ENCODE measurements at regions not wholly inside any gene's neighbourhood (a gene's known extent, or its start where the extent isn't known, plus 50 kb on each side); places are given as distances from the start of the nearest gene placed in this dataset.

GRCh38 chr7:91343996-91344629, 79.9 kb downstream of the FZD1 start:
- Histone ChIP-seq H3K4me3 (no peak overlapping the region), H3K9me3 (no peaks in the 10 kb centered on the region), H3K27me3 (no peaks in the 10 kb centered on the region), H3K36me3 (no peaks in the 10 kb centered on the region), H3K27ac (no peak overlapping the region), H3K4me1 (peaks cover 0 to 56% (median 36%) of the 10 kb centered on the region in 12 donors)
- 23 to 57% (median 50%) methylated on average over 6 of the region's 6 CpGs for WGBS, 4 donors
- DNase-seq, result no peak
- ATAC-seq, result no peak
- intact Hi-C loops (cut with DNase I), result no loop called here
- TF ChIP-seq POLR2A (IDR thresholded peaks at IDR 0.05), result no peak
- no peak for TF ChIP-seq CTCF (IDR thresholded peaks at IDR 0.05)

- Histone ChIP-seq H3K27me3 (no peaks in the 10 kb centered on the region), H3K9me3 (no peaks in the 10 kb centered on the region), H3K4me1 (peaks cover 0 to 56% (median 36%) of the 10 kb centered on the region in 12 donors), H3K27ac (no peak overlapping the region), H3K36me3 (no peaks in the 10 kb centered on the region), H3K4me3 (no peak overlapping the region)
- 89 to 96% (median 94%) methylated on average over 5 of the region's 5 CpGs for WGBS, 4 donors
- no peak for TF ChIP-seq POLR2A (IDR thresholded peaks at IDR 0.05)
- intact Hi-C loops (cut with DNase I), result no loop called here
- ATAC-seq, result no peak
- no peak for DNase-seq
Observed at GRCh38 chr7:91344911-91345310, 80.7 kb downstream of the FZD1 start.

GRCh38 chr7:91345449-91345848, 81.2 kb downstream of the FZD1 start:
- no peaks in the 10 kb centered on the region for H3K9me3 ChIP-seq
- DNase-seq (no peak), ATAC-seq (no peak)
- no peak overlapping the region for H3K4me3 ChIP-seq
- TF ChIP-seq CTCF (IDR thresholded peaks at IDR 0.05) (no peak), POLR2A (IDR thresholded peaks at IDR 0.05) (no peak)
- intact Hi-C loops (cut with DNase I), result no loop called here
- H3K36me3 ChIP-seq, result no peaks in the 10 kb centered on the region
- WGBS, 4 donors, result 80 to 92% (median 88%) methylated on average over 1 of the region's 1 CpG
- no peaks in the 10 kb centered on the region for H3K27me3 ChIP-seq
- H3K4me1 ChIP-seq, result peaks cover 0 to 56% (median 36%) of the 10 kb centered on the region in 12 donors
- no peak overlapping the region for H3K27ac ChIP-seq

DNA sequence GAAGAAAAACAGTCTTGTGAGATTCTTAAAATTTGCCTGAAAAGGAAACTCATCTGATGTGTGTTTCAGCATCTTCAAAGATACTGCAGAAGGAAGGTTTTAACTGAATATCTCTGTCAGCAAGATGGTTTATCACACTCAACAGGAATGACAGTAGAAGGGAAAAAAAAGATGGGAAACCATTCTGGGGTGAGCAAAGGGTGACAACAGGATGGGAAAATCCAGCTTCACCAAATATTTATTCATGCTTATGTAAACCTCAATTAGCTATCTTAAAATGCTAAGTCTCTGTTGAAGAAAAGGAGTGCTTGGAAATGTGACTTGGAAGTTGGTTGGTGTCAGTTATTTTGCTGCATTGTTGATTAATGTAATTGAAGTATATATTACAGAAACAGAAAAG, 82.2 kb downstream of the FZD1 start:
- TF ChIP-seq CTCF (IDR thresholded peaks at IDR 0.05), result no peak
- TF ChIP-seq POLR2A (IDR thresholded peaks at IDR 0.05), result no peak
- DNase-seq (no peak), ATAC-seq (no peak)
- Histone ChIP-seq H3K9me3 (no peaks in the 10 kb centered on the region), H3K27me3 (no peaks in the 10 kb centered on the region), H3K27ac (no peak overlapping the region), H3K36me3 (no peaks in the 10 kb centered on the region), H3K4me1 (peaks cover 0 to 56% (median 36%) of the 10 kb centered on the region in 12 donors), H3K4me3 (no peak overlapping the region)
- intact Hi-C loops (cut with DNase I), result no loop called here

GRCh38 chr7:91347290-91347689, 83.1 kb downstream of the FZD1 start:
- intact Hi-C loops (cut with DNase I), result no loop called here
- Histone ChIP-seq H3K27ac (peak overlapping the region in 1 of 12 donors; percentile 28), H3K4me3 (no peak overlapping the region), H3K9me3 (no peaks in the 10 kb centered on the region), H3K27me3 (no peaks in the 10 kb centered on the region), H3K36me3 (no peaks in the 10 kb centered on the region), H3K4me1 (peaks cover 0 to 56% (median 36%) of the 10 kb centered on the region in 12 donors)
- 44 to 54% (median 51%) methylated on average over 3 of the region's 3 CpGs for WGBS, 4 donors
- TF ChIP-seq POLR2A (IDR thresholded peaks at IDR 0.05), result no peak
- no peak for TF ChIP-seq CTCF (IDR thresholded peaks at IDR 0.05)
- DNase-seq, result peak in 1 of 5 donors; percentile 25
- ATAC-seq, result peak; percentile 42 to 77 (median 51)
